ENCODE measurements at regions not wholly inside any gene's neighbourhood (a gene's known extent, or its start where the extent isn't known, plus 50 kb on each side); places are given as distances from the start of the nearest gene placed in this dataset.
A peak's percentile ranks its signal among the peaks of the same experiment; 100 is the strongest.

GRCh38 chr21:25080661-25081060 lies 526.6 kb downstream of the MRPL39 start:
- TF ChIP-seq CTCF (IDR thresholded peaks at IDR 0.05; ENCODE audit: low read depth, low read length, missing control alignments): no peak
- DNase-seq (ENCODE audit: low read depth): no peak
- H3K4me3 ChIP-seq (ENCODE audit: low read depth, low read length): no peak overlapping the region
- in situ Hi-C loops (cut with HindIII; ENCODE audit: low sequenced_read_pairs): no loop called here

- in situ Hi-C loops (cut with HindIII; ENCODE audit: low sequenced_read_pairs): no loop called here
- no peak overlapping the region for H3K4me3 ChIP-seq (ENCODE audit: low read depth, low read length)
- TF ChIP-seq CTCF (IDR thresholded peaks at IDR 0.05; ENCODE audit: low read depth, low read length, missing control alignments): no peak
- DNase-seq (ENCODE audit: low read depth): peak; percentile 87
Measured at GRCh38 chr21:25080141-25080540, 527.1 kb downstream of the MRPL39 start.

- in situ Hi-C loops (cut with HindIII; ENCODE audit: low sequenced_read_pairs): loop anchor here (5.0 kb wide), 1 partner anchor 37 kb away; no protein-coding TSS in a partner anchor
- no peak overlapping the region for H3K4me3 ChIP-seq (ENCODE audit: low read depth, low read length)
- DNase-seq (ENCODE audit: low read depth): no peak
- TF ChIP-seq CTCF (IDR thresholded peaks at IDR 0.05; ENCODE audit: low read depth, low read length, missing control alignments): no peak
Measured at GRCh38 chr21:25079053-25079452, 528.2 kb downstream of the MRPL39 start.

- no peak for TF ChIP-seq CTCF (IDR thresholded peaks at IDR 0.05; ENCODE audit: low read depth, low read length, missing control alignments)
- no peak overlapping the region for H3K4me3 ChIP-seq (ENCODE audit: low read depth, low read length)
- DNase-seq (ENCODE audit: low read depth): no peak
- in situ Hi-C loops (cut with HindIII; ENCODE audit: low sequenced_read_pairs): no loop called here
Measured at GRCh38 chr21:25062061-25062460, 545.2 kb downstream of the MRPL39 start.

GRCh38 chr21:25054689-25055088 lies 552.6 kb downstream of the MRPL39 start:
- no peak overlapping the region for H3K4me3 ChIP-seq (ENCODE audit: low read depth, low read length)
- no peak for DNase-seq (ENCODE audit: low read depth)
- TF ChIP-seq CTCF (IDR thresholded peaks at IDR 0.05; ENCODE audit: low read depth, low read length, missing control alignments): no peak
- in situ Hi-C loops (cut with HindIII; ENCODE audit: low sequenced_read_pairs): no loop called here

- in situ Hi-C loops (cut with HindIII; ENCODE audit: low sequenced_read_pairs): loop anchor here (5.0 kb wide), 1 partner anchor 38 kb away; no protein-coding TSS in a partner anchor
- H3K4me3 ChIP-seq (ENCODE audit: low read depth, low read length): no peak overlapping the region
- DNase-seq (ENCODE audit: low read depth): peak; percentile 57
Measured at GRCh38 chr21:25039461-25040380, 567.6 kb downstream of the MRPL39 start.

More at GRCh38 chr21:25039461-25040380, 567.6 kb downstream of the MRPL39 start:
- TF ChIP-seq CTCF (IDR thresholded peaks at IDR 0.05; ENCODE audit: low read depth, low read length, missing control alignments): peak; percentile 38
